Vagina (tissue), 2 donors: ENCODE measurements at regions not wholly inside any gene's neighbourhood (a gene's known extent, or its start where the extent isn't known, plus 50 kb on each side); places are given as distances from the start of the nearest gene placed in this dataset.

ENCODE experiments used
- DNase-seq, 2 donors: peaks; one replicate each; pipeline ENCODE4 v3.0.0-alpha.2; 2017; ENCODE audit errors: extremely low spot score in 2 of 2
- H3K27ac ChIP-seq: fragments of 200-600 bp; sonication (generic); one replicate; pipeline ENCODE4 v1.5.1; 2019
- H3K27me3 ChIP-seq: fragments of 200-600 bp; sonication (generic); one replicate; pipeline ENCODE4 v1.5.1; 2019
- H3K36me3 ChIP-seq, 2 donors: fragments of 200-600 bp; sonication (generic); one replicate each; pipeline ENCODE4 v1.5.1; 2017 to 2019
- H3K4me1 ChIP-seq: fragments of 200-600 bp; sonication (generic); one replicate; pipeline ENCODE4 v1.5.1; 2019
- H3K4me3 ChIP-seq, 2 donors: fragments of 200-600 bp; sonication (generic); 1 replicate in 1 of 2; 2 replicates in 1 of 2; pipeline ENCODE4 v1.5.1; 2016 to 2019
- H3K9me3 ChIP-seq: fragments of 200-600 bp; sonication (generic); one replicate; pipeline ENCODE4 v1.5.1; 2019
- POLR2A ChIP-seq, 2 donors: fragments of 450-650 bp; IDR thresholded peaks; one replicate each; pipeline ENCODE4 v1.6.1; 2017; ENCODE audit warnings: antibody characterized with exemption in 2 of 2, mild to moderate bottlenecking in 2 of 2, moderate library complexity in 2 of 2
- POLR2AphosphoS5 ChIP-seq, 2 donors: sonication (generic); formaldehyde crosslinking; IDR thresholded peaks; one replicate each; pipeline ENCODE4 v1.9.0; 2017; ENCODE audit warnings: antibody characterized with exemption in 2 of 2, mild to moderate bottlenecking in 2 of 2, low read depth in 1 of 2; ENCODE audit not compliant: insufficient read depth in 1 of 2
- intact Hi-C: fragments of 100-400 bp; cut with DNase I; formaldehyde crosslinking; loops from one replicate; pipeline ENCODE4 v1.15.1; 2023
- TF ChIP-seq, protein P1 (sequence below), 3 experiments: fragments of 450-650 bp in 2 of 3; fragments of 200-600 bp in 1 of 3; sonication (generic) in 1 of 3; IDR thresholded peaks; one replicate each; pipeline ENCODE4 v1.5.1; 2017 to 2019; ENCODE audit warnings: antibody characterized with exemption in 3 of 3, mild to moderate bottlenecking in 2 of 3, moderate library complexity in 2 of 3

DNA sequence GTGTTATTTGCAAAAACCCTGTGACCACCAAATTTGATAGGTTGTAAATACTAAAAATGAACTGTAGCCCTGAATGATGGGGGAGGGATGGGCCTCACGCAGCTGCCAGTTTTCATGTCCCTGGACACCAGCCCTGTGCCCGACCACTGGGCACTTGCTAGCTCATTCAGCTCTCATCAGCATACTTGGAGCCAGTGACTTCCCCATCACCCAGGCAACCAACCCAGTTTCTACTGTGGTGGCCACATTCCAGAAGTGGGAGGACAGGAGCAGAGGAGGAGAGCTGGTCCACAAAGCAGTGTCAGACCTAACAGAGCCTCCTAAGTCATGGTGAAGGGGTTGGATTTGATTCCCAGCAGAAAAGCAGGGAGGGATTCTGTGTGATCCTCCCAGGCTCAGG is 128.2 kb downstream of the CPEB2 start:
- DNase-seq = no peak
- Histone ChIP-seq H3K27me3 (no peaks in the 10 kb centered on the region), H3K27ac (no peak overlapping the region), H3K9me3 (no peaks in the 10 kb centered on the region), H3K36me3 (no peaks in the 10 kb centered on the region), H3K4me3 (no peak overlapping the region), H3K4me1 (no peaks in the 10 kb centered on the region)
- TF ChIP-seq POLR2AphosphoS5 (IDR thresholded peaks at IDR 0.05; ENCODE audit: insufficient read depth in 1 of 2, low read depth in 1 of 2) (no peak), POLR2A (IDR thresholded peaks at IDR 0.05) (no peak)
- TF ChIP-seq, protein P1, sequence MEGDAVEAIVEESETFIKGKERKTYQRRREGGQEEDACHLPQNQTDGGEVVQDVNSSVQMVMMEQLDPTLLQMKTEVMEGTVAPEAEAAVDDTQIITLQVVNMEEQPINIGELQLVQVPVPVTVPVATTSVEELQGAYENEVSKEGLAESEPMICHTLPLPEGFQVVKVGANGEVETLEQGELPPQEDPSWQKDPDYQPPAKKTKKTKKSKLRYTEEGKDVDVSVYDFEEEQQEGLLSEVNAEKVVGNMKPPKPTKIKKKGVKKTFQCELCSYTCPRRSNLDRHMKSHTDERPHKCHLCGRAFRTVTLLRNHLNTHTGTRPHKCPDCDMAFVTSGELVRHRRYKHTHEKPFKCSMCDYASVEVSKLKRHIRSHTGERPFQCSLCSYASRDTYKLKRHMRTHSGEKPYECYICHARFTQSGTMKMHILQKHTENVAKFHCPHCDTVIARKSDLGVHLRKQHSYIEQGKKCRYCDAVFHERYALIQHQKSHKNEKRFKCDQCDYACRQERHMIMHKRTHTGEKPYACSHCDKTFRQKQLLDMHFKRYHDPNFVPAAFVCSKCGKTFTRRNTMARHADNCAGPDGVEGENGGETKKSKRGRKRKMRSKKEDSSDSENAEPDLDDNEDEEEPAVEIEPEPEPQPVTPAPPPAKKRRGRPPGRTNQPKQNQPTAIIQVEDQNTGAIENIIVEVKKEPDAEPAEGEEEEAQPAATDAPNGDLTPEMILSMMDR (IDR thresholded peaks at IDR 0.05) = no peak
- intact Hi-C loops = no loop called here

DNA sequence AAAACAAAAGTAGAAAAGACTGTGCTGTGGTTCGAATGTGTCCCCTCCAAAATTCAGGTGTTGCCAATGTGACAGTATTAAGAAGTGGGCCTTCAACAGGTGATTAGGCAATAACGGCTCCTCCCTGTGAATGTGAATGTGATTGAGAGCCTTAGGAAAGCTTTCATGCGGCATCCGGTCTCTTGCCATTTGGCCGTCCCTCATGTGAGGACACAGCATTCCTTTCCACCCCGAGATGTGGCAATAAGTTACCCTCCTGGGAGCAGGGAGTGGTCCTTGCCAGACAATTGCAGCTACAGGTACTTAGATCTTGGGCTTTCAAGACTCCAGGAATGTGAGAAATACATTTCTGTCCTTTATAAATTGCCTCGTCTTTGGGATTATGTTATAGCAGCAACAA is 129.3 kb downstream of the CPEB2 start:
- DNase-seq = no peak
- intact Hi-C loops = no loop called here
- no peaks in the 10 kb centered on the region for H3K9me3 ChIP-seq
- no peak overlapping the region for H3K4me3 ChIP-seq
- H3K27me3 ChIP-seq = no peaks in the 10 kb centered on the region
- no peaks in the 10 kb centered on the region for H3K4me1 ChIP-seq
- no peak for TF ChIP-seq POLR2A (IDR thresholded peaks at IDR 0.05)
- TF ChIP-seq, protein P1 (IDR thresholded peaks at IDR 0.05) = no peak
- peak in 1 of 2 donors; percentile 16 for TF ChIP-seq POLR2AphosphoS5 (IDR thresholded peaks at IDR 0.05; ENCODE audit: insufficient read depth in 1 of 2, low read depth in 1 of 2)
- H3K36me3 ChIP-seq = no peaks in the 10 kb centered on the region
- H3K27ac ChIP-seq = no peak overlapping the region

DNA sequence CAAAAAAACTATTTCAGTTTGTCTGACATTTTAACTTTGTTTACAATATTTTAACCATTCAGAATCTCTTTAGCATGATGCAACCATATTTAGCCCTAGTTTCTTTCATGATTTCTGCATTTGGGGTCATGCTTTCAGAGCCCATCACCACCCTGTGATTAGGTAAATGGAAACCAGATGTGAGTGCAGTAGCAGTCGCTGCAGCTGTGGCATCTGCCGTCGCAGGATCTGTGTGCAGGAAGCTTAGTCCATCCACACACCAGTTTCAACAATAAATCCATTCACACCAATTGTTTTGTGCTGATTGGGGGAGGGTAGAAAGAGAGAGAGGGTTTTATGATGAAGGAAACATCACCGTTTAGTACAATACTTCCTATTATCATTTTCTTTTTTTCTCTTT is 130.5 kb downstream of the CPEB2 start:
- Histone ChIP-seq H3K27me3 (no peaks in the 10 kb centered on the region), H3K9me3 (no peaks in the 10 kb centered on the region), H3K36me3 (no peaks in the 10 kb centered on the region), H3K4me3 (no peak overlapping the region), H3K27ac (no peak overlapping the region), H3K4me1 (no peaks in the 10 kb centered on the region)
- intact Hi-C loops = no loop called here
- DNase-seq = no peak
- TF ChIP-seq, protein P1 (IDR thresholded peaks at IDR 0.05) = no peak
- TF ChIP-seq POLR2AphosphoS5 (IDR thresholded peaks at IDR 0.05; ENCODE audit: insufficient read depth in 1 of 2, low read depth in 1 of 2) = no peak
- TF ChIP-seq POLR2A (IDR thresholded peaks at IDR 0.05) = no peak

DNA sequence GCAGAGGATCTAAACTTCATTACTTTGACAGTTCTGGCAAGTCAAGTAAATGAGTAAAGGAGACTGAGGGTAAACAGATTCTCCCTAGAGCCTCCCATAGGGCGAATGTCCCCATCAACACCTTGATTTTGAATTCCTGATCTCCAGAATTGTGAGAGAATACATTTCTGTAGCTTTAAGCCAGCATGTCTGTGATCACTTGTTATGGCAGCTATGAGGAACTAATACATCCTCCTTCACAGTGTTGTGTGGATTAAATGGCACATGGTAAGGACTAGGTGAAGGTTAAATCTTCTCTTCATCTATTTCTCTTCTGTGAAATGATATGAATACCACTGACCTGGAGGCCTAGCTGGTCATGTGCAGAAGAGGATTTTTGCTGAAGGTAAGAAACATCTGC is 137.3 kb downstream of the CPEB2 start:
- Histone ChIP-seq H3K4me3 (no peak overlapping the region), H3K9me3 (no peaks in the 10 kb centered on the region), H3K36me3 (no peaks in the 10 kb centered on the region), H3K4me1 (no peaks in the 10 kb centered on the region), H3K27me3 (no peaks in the 10 kb centered on the region), H3K27ac (no peak overlapping the region)
- no peak for TF ChIP-seq POLR2AphosphoS5 (IDR thresholded peaks at IDR 0.05; ENCODE audit: insufficient read depth in 1 of 2, low read depth in 1 of 2)
- TF ChIP-seq, protein P1 (IDR thresholded peaks at IDR 0.05) = no peak
- no peak for TF ChIP-seq POLR2A (IDR thresholded peaks at IDR 0.05)
- no peak for DNase-seq
- intact Hi-C loops = no loop called here

DNA sequence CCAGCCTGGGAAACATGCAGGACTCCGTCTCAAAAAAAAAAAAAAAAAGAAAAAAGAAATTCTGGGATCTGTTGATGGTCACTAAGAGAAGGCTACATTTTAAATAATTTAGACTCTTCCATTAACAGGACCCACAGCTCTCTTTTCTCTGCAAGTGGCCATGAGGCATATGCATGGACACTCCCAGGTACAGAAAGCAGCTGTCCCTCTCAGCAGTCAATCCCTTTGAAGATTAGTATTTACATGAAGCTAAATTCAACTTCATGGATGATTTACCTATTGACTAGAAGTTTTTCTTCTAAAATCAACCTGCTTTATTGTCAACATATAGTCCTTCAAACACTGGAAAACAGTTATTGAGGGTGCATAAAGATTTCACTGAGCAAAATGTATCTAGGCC is 139.9 kb downstream of the CPEB2 start:
- no peak overlapping the region for H3K4me3 ChIP-seq
- no peaks in the 10 kb centered on the region for H3K9me3 ChIP-seq
- TF ChIP-seq, protein P1 (IDR thresholded peaks at IDR 0.05) = no peak
- no peak for TF ChIP-seq POLR2AphosphoS5 (IDR thresholded peaks at IDR 0.05; ENCODE audit: insufficient read depth in 1 of 2, low read depth in 1 of 2)
- TF ChIP-seq POLR2A (IDR thresholded peaks at IDR 0.05) = no peak
- H3K4me1 ChIP-seq = no peaks in the 10 kb centered on the region
- no peaks in the 10 kb centered on the region for H3K36me3 ChIP-seq
- no peak overlapping the region for H3K27ac ChIP-seq
- DNase-seq = no peak
- no peaks in the 10 kb centered on the region for H3K27me3 ChIP-seq
- intact Hi-C loops = no loop called here
